ENCODE measurements at regions not wholly inside any gene's neighbourhood (a gene's known extent, or its start where the extent isn't known, plus 50 kb on each side); places are given as distances from the start of the nearest gene placed in this dataset.

DNA sequence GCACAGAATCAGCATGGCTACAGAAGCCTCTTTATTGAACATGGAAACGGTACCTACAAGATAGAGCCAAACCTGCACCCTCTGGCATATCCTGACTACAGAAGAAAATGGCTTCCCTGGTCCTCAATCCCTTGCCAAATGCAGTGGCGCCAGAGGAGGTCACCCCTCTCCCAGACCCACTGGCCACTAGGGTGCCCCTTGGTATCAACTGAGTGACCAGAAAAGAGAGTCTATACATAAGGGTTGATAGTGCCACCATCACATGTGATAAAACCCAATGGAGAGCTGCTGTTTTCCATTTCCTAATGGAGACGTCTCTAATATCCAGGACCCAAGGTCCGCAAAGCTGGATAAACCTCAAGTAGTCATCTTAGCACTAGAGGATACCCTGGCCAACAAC is 52.7 kb upstream of the ALK start:
- DNase-seq (ENCODE audit: low read depth in 2 of 2, low spot score in 1 of 2) = no peak

DNA sequence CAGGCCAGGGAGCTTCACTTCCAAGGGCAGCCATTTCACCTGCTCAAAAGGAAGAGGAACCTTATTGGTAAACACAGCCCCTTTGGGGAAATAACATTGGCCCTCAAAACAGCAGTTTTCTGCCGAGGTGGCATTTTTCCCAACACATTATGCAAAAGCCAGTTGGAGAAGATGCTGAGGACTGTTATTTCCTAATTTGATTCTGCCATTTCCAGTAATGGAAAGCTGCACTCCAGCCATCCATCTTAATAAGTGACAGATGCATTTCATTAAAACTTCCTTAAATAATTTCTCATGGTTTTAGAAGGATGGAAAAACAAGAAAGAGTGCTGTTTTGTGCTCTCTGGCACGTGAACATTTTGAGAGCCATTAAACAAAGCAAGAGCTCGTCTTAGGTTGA is 55.9 kb upstream of the ALK start:
- no peak for DNase-seq (ENCODE audit: low read depth in 2 of 2, low spot score in 1 of 2)

DNA sequence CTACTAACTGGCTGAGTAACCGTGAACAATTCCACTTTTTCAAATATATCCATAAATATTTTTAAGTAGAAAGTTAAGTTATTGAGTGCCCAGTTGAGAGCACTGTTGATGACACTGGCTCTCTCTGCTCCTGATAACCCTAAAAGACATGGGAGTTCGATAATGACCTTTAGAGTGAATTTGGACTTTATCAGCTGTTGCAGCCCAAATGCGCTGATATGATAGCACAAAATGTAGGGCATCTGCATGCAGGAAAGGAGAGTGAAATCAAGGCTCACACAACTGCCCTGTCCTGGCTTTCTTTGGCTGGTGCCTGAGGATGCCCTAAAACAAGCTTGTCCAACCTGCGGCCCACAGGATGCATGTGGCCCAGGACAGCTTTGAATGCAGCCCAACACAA is 60.0 kb upstream of the ALK start:
- no peak for DNase-seq (ENCODE audit: low read depth in 2 of 2, low spot score in 1 of 2)

DNA sequence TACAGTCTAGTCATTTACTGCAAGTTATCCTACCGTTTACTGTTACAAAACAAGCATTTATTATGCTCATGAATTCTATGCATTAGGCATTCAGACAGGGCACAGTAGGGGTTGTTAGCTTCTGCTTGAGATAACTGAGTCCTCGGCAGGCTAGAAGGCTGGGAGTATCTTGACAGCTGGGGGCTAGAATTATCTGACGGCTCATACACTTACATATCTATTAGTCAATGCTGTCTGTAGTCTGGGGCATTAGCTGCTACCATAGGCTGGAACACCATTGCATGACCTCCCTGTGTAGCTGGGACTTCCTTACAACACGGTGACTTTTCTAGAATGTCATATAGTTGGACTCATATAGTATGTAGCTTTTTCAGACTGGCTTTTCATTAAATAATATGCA is 61.9 kb upstream of the ALK start:
- no peak for DNase-seq (ENCODE audit: low read depth in 2 of 2, low spot score in 1 of 2)

DNA sequence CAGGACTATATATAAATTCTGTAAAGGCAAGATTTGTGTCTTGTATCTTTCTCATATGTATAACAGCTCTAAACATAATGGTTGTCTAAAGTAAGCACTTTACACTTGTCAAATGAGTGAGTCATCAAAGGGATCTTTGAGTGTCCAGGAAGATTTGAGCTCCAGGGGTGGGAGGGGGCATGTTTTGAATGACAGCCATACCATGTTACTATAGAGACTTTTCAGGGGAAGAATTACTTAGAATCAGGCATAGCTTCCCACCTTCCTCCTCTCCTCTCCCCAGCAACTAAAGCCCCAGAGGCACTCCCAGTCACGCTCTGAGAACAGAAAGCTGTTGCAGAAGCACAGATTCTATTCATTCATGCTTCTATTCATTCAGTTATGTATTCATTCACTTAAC is 65.8 kb upstream of the ALK start:
- no peak for DNase-seq (ENCODE audit: low read depth in 2 of 2, low spot score in 1 of 2)

DNA sequence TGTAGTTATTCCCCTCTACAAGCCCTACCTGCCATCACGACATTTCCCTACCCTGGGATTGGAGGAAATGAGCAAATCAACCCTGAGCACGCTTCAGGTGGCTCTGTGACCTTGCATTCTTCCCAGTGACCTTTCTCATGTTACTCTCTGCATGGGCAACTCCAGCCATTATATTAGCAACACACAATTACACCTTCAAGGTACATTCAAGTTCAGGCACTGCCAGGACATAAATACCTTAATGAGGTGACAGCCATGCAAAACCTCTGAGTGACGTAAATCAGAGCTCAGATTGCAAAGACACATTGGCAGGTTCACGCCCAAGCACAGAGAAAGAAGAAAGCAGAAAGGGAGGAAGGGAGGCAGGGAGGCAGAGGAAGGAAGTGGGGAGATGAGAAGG is 68.7 kb upstream of the ALK start:
- DNase-seq (ENCODE audit: low read depth in 2 of 2, low spot score in 1 of 2) = no peak

DNA sequence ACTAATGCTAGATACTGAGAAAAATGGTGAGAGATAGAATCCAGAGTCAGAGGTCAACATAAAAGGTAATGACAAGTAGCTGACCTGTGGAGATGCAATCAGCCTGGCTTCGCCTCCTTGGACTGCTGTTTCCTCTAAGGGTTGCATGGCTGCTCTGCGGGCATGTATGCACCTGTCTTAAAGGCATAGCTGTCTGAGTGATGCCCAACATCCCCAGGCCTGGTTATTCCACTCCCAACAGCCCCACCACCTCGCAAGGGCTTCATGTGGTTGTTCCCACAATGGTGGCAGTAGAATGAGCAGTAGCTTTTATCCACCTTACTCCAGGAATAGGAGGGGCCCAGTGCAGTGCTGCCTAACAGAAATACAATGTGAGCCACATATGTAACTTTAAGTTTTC is 69.7 kb upstream of the ALK start:
- DNase-seq (ENCODE audit: low read depth in 2 of 2, low spot score in 1 of 2) = no peak

DNA sequence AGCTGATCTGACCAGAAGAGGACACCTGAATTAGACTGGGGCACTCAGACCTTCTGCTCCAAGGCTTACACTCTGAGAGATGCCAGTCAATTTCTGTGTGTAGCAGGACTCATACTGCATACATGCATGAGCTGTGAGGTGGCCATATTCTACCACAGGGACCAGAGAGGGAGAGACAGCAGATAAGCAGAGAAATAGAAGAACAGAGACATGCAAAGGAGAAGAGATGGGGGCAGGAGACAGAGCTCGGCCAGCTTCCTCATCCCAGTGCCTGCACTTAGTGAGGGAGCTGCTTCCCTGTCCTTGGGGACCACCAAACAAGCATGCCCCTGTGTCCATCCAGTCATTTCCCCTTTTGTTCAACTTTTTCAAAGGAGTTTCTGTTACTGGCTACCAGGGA is 73.9 kb upstream of the ALK start:
- DNase-seq (ENCODE audit: low read depth in 2 of 2, low spot score in 1 of 2) = no peak

DNA sequence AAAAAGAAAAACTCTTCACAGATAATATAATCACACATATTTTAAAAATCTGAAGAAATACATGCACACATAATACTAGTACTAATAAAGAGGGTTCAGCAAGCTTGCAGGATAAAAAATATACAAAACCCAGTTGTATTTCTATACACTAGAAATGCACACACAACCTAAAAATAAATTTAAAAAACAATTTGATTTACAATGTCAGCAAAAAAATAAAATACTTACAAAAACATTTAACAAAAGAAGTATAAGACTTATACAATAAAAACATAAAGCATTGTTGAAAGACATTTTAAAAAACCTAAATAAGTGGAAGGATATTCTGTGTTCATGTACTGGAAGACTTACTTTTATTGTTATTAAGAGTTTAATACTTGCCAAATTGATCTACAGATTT is 81.7 kb upstream of the ALK start:
- no peak for DNase-seq (ENCODE audit: low read depth in 2 of 2, low spot score in 1 of 2)

DNA sequence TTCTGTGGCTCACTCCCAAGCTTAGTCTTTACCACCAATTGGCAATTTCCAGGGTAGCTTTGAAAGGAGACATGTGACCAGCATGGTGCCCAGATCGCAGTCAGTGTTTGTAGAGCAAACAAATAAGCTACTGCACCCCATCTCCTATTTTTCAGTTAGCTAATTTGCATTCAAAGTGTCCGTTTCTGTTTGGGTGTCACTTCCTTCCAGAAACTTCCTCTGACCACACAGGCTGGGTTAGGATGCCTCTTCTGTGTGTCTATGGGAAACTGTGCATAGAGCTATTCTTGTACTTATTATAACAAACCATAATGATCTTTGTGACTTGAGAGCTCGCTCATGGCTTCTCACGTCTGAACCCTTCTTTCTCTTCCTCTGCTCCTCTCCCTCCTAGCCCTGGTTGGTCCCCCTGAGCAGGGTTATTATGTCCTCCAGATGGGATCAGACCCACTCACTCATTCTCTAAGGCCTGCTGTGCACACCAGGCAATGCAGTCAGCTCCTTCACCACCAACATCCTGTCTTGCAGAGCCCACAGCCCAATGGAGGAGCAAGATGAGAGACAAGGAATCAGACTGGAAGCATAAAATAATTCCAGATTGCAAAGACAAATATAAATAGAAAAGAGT is 101.2 kb upstream of the ALK start:
- DNase-seq (ENCODE audit: low read depth in 2 of 2, low spot score in 1 of 2) = no peak

DNA sequence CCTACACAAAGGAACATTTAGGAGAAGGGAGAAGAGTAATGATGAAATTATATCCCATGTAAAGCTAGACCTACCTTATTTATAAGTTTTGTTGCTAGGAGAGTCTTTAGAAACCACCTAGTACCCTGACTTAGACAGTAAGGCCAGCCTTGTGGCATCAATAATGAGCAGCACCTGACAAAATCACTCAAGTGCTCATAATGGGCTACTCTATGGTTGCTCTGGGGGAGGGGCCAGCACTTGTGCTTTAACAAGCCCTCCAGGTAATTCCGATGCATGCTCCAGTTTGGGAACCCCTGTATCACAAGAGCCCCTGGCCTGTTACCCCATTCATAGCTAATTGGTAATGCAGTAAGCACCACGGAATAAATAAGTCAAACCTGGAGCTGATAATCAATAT is 102.9 kb upstream of the ALK start:
- DNase-seq (ENCODE audit: low read depth in 2 of 2, low spot score in 1 of 2) = no peak

DNA sequence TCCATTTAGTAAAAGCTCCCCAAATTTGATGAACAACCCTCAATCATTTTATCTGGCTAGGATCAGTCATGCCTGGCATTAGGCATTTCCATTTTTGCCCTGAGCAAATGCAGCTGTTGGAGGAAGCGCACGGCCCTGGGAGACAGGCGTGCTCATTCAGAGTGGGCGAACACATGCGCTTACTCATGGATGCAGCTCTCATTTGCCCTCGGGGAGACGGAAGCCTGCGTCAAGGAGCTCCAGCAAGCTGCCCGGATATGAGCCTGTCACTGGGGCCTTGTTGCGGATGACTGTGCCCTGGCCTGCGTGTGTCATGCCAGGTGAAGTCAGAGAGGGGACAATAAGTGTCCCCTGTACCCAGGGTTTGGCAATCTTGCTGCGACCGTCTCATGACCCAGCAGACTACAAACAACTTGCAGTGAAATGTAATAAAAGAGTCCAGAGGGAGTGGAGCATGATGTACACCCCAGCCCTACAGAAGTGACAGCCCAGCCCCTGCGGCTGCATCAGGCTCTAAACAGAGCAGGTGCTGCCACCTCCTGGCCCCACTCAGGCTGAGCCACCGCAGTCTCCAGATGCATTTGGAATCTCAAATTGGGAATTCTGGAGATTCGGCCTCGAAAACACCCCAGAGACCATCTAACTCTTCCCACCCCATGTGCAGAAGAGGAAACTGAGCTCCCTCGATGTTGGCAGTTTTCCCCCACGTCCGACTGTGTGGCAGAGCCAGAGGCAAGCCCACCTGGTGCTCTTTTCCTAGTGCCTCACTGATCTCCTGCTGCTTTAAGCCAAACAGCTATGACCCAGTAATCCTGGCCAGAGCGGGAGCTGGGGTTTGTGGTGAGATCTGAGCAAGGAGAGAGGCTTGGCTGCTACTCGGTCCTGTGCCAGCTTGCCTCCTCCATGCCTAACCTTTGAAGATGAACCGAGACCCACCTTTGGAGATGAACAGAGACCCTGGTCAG is 105.0 kb upstream of the ALK start:
- no peak for DNase-seq (ENCODE audit: low read depth in 2 of 2, low spot score in 1 of 2)

DNA sequence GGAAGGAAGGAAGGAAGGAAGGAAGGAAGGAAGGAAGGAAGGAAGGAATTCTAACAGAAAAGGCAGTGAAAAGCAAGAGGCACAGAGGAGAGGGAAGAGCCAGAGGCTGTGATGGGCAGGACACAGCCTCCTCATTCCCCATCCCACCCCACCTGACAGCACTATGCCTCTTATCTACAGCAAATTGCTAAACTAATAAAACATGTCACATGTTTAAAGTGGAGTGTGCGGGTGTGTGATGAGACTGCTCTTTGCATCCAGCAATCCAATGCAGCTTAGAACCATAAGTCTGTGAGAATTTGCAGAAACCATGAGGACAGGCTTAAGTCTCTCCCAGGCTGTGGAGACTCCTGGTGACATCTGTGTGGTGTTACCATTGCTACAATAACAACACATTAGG is 108.4 kb upstream of the ALK start:
- DNase-seq (ENCODE audit: low read depth in 2 of 2, low spot score in 1 of 2) = no peak

DNA sequence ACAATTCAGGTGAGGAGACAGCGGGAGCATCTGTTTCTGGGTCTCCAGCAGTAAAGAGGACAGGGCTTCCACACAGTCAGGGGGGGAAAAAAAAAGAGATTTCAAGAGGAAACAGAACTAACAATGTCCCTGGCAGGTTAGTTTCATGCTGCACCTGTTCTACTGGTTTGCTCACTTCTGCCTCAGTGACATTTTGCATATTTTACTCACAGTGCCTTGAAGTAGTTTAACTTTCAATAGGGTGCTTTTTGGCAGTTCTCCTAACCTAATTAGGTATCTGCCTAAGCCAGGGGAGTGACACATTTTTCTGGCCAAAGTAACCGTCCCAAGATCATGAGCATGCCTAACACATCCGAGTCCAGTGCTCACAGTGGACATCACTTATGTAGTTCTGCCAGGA is 109.0 kb upstream of the ALK start:
- DNase-seq (ENCODE audit: low read depth in 2 of 2, low spot score in 1 of 2) = no peak

DNA sequence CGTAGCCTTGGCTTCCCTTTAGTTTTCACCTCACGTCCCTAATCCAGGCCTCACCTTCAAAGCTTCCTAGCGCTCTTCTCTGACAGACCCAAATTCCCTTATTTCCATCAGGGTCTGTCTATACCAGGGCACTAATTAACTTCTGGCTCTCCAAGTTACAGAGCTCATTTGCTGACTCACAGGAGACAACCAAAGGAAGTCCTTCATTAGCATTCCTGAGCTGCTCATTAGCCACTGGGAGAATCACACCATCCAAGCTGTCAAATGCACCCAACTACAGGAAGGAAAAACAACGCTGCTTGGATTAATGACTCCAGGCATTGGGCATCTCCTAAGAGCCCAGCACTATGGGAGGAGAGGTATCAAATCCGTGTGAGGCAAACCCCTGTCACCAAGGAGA is 109.8 kb upstream of the ALK start:
- no peak for DNase-seq (ENCODE audit: low read depth in 2 of 2, low spot score in 1 of 2)

DNA sequence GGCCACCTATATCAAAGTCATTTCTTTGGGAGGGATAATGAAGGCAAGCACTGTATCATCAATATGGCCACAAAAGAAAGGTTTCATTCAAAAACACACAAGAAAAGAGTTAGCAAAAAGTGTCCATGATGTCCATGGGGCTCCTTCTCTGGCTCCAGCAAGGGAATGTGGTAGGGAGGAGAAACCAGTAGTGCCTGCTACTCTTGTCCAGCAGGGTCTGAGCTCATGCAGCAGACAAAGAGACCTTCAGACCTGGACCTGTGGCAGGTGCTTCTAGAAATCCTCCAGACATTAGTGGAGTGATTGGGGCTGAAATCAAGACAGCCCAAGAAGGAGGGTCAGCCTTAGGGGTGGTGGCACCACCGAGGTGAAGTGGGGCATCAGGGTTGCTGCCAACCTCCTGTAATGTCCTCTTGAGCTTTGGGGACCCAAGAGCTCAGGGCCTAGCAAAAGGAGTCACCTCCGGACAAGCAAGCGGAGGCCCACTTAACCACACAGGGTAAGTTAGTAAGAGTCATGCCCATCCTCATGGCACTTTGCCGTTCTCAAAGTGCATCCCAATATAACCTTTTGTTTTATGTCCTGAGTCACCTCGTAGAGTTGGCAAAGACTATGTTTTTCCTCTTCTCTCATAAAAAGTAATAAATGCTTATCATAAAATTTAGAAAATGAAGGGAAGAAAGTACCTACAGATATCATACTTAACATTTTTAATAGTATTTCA is 112.6 kb upstream of the YPEL5 start:
- DNase-seq (ENCODE audit: low read depth in 2 of 2, low spot score in 1 of 2) = no peak

DNA sequence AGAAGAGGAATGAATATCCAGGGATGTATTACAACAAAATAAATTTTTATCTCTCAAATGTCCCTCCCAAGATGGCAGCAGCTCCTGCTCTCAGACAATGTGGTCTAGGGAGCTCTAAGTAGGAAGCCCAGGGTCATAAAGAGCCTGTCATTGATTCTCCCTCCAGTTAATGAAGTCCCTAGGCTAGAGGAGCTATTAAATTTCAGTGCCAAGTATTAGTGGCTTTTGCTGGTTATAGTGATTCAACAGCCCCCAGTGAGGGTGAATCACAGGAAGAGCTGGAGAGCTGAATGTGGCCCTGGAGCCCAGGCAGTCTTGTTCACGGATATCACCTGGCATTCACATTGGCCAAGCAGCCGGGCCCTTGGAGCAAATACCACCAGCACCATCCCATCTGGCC is 109.8 kb upstream of the YPEL5 start:
- no peak for DNase-seq (ENCODE audit: low read depth in 2 of 2, low spot score in 1 of 2)

DNA sequence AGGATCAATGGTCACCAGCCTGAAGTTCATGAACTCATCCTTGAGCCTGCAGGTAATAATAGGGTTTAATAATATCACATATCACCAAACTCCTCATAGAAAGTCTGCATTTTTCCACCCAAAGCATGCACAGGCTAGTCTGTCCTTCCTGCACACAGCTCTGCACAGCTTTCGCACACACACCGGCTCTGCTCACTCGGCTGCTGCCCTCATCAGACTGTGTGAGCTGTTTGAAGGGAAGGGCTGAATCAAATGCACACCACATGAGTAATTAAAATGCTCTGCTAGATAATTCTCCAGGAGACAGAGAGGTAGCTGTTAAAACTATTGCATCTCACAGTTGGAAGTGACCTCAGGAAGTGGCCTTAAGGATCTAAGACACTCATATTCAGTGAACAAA is 108.4 kb upstream of the YPEL5 start:
- no peak for DNase-seq (ENCODE audit: low read depth in 2 of 2, low spot score in 1 of 2)

DNA sequence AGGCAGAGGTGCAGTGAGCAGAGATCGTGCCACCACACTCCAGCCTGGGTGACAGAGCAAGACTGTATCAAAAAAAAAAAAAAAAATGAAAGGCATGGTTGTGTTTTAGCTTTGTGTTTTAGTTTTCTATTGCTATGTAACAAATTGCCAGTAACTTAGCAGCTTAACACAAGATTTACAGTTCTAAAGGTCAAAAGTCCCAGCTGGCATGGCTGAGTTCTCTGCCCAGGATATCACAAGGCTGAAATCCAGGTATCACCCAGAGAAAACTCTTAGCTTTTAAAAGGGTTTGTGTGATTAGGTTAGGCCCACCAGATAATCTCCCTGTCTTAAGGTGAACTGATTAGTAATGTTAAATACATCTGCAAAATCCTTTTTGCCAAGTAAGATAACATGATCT is 107.7 kb upstream of the YPEL5 start:
- no peak for DNase-seq (ENCODE audit: low read depth in 2 of 2, low spot score in 1 of 2)

DNA sequence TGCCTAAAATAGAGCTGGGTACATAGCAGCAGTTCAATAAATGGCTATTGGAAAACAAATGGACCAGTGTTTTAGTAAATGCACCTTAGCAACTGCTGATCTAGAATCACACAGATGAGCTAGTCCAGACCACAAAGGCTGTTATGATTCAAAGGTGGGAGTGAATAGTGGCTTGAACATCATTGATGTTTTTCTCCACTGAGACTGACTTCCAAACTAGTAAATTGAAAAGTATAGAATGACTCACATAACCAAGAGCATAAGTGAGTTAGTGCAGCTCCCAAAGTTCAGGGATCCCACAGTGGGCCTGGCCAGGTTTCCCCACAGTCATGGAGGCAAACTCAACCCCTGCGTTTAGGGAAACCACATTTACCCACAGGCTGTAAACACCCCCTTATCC is 106.7 kb upstream of the YPEL5 start:
- DNase-seq (ENCODE audit: low read depth in 2 of 2, low spot score in 1 of 2) = no peak

DNA sequence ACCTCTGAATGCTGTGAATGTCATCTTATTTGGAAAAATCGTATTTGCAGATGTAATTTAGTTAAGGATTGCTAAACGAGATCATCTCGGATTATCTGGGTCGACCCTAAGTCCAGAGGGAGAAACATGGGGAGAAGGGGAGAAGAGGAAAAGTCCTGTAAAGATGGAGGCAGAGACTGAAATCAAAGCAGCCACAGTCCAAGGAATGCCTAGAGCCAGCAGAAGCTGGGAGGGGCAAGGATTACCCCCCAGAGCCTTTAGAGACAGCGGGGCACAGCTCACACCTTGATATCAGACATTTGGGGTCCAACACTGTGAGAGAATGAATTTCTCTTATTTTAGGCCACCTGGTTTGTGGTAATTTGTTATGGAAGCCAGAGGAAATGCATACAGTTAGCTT is 104.9 kb upstream of the YPEL5 start:
- DNase-seq (ENCODE audit: low read depth in 2 of 2, low spot score in 1 of 2) = no peak

DNA sequence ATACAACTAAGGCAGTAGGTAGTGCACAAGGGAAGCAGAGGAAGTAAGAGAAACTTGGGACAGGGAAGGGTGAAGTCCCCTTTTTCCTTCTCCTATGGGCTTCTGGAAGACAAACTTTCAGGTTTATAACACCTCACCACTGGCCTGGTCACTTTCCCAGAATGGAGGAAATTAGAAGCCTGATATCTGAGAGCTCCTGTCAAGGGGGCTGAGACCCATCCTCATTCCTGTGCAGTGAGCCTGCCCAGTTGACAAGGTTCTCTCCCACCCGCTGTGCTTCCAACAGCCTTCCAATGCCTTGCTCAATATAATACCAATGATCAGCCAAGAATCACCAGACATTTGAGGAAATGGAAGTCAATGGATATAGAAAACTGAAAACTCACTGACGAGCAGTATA is 100.4 kb upstream of the YPEL5 start:
- no peak for DNase-seq (ENCODE audit: low read depth in 2 of 2, low spot score in 1 of 2)
